HL-60 (cell line): ENCODE measurements at regions not wholly inside any gene's neighbourhood (a gene's known extent, or its start where the extent isn't known, plus 50 kb on each side); places are given as distances from the start of the nearest gene placed in this dataset.

ENCODE experiments used
- DNase-seq, 2 experiments: peaks; one replicate each; pipeline ENCODE4 v3.0.0-alpha.2; 2010 to 2020; ENCODE audit warnings: low read depth in 1 of 2, low spot score in 1 of 2
- H3K27ac ChIP-seq: fragments of 250-450 bp; sonication (Bioruptor Pico); replicated peaks from 2 replicates; pipeline ENCODE4 v1.5.1; 2020; ENCODE audit warnings: mild to moderate bottlenecking, moderate library complexity
- H3K27me3 ChIP-seq: fragments of 250-450 bp; sonication (Bioruptor Pico); 2 replicates; pipeline ENCODE4 v1.5.1; 2021; ENCODE audit warnings: mild to moderate bottlenecking, moderate library complexity; ENCODE audit not compliant: insufficient read depth, poor library complexity, severe bottlenecking
- H3K4me3 ChIP-seq: replicated peaks from 2 replicates; pipeline ENCODE4 v1.5.1; 2011; ENCODE audit warnings: mild to moderate bottlenecking, control low read depth, low read length; ENCODE audit not compliant: insufficient read depth
- GABPA ChIP-seq: IDR thresholded peaks from 2 replicates; pipeline ENCODE4 v1.6.1; 2012; ENCODE audit warnings: low read depth
- POLR2AphosphoS5 ChIP-seq: IDR thresholded peaks from 2 replicates; pipeline ENCODE4 v1.6.1; 2012; ENCODE audit warnings: low read depth
- SPI1 ChIP-seq: IDR thresholded peaks from 2 replicates; pipeline ENCODE4 v1.6.1; 2012; ENCODE audit warnings: low read depth, mild to moderate bottlenecking, borderline replicate concordance
- TF ChIP-seq, protein P1 (sequence below): IDR thresholded peaks from one replicate; pipeline ENCODE4 v1.5.1; 2011; ENCODE audit warnings: low read length, control low read depth, inconsistent platforms; ENCODE audit not compliant: insufficient read depth
- TF ChIP-seq, protein P2 (sequence below): IDR thresholded peaks from 2 replicates; pipeline ENCODE4 v1.6.1; 2012; ENCODE audit warnings: low read depth; ENCODE audit not compliant: insufficient replicate concordance

GRCh38 chr15:47258521-47258920 is 458.8 kb upstream of the SEMA6D start:
- H3K4me3 ChIP-seq, result no peak overlapping the region
- no peak for DNase-seq
- TF ChIP-seq, protein P1, sequence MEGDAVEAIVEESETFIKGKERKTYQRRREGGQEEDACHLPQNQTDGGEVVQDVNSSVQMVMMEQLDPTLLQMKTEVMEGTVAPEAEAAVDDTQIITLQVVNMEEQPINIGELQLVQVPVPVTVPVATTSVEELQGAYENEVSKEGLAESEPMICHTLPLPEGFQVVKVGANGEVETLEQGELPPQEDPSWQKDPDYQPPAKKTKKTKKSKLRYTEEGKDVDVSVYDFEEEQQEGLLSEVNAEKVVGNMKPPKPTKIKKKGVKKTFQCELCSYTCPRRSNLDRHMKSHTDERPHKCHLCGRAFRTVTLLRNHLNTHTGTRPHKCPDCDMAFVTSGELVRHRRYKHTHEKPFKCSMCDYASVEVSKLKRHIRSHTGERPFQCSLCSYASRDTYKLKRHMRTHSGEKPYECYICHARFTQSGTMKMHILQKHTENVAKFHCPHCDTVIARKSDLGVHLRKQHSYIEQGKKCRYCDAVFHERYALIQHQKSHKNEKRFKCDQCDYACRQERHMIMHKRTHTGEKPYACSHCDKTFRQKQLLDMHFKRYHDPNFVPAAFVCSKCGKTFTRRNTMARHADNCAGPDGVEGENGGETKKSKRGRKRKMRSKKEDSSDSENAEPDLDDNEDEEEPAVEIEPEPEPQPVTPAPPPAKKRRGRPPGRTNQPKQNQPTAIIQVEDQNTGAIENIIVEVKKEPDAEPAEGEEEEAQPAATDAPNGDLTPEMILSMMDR, result no peak
- TF ChIP-seq POLR2AphosphoS5 (no peak), SPI1 (no peak), GABPA (no peak)
- TF ChIP-seq, protein P2, sequence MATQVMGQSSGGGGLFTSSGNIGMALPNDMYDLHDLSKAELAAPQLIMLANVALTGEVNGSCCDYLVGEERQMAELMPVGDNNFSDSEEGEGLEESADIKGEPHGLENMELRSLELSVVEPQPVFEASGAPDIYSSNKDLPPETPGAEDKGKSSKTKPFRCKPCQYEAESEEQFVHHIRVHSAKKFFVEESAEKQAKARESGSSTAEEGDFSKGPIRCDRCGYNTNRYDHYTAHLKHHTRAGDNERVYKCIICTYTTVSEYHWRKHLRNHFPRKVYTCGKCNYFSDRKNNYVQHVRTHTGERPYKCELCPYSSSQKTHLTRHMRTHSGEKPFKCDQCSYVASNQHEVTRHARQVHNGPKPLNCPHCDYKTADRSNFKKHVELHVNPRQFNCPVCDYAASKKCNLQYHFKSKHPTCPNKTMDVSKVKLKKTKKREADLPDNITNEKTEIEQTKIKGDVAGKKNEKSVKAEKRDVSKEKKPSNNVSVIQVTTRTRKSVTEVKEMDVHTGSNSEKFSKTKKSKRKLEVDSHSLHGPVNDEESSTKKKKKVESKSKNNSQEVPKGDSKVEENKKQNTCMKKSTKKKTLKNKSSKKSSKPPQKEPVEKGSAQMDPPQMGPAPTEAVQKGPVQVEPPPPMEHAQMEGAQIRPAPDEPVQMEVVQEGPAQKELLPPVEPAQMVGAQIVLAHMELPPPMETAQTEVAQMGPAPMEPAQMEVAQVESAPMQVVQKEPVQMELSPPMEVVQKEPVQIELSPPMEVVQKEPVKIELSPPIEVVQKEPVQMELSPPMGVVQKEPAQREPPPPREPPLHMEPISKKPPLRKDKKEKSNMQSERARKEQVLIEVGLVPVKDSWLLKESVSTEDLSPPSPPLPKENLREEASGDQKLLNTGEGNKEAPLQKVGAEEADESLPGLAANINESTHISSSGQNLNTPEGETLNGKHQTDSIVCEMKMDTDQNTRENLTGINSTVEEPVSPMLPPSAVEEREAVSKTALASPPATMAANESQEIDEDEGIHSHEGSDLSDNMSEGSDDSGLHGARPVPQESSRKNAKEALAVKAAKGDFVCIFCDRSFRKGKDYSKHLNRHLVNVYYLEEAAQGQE, result no peak
- H3K27ac ChIP-seq, result no peak overlapping the region
- no peaks in the 10 kb centered on the region for H3K27me3 ChIP-seq

DNA sequence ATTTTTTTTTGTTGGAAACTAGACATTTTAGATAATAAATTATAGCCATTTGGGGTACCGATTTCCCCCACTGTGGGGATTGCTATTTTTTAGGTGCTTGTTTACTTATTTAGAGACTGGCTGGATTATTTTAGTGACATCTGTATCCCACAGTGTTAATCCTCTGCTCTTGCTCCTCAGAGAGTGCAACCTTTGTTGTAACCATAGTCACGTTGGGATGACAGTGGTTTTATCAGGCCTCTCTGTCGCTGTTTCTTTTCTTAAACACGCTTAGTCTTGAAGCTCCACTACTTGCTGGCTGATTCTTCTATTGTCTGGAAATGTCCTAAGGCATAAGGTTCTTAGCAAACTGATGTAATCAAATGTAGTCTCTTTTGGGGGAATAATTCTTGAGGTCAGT is 451.6 kb upstream of the SEMA6D start:
- no peak overlapping the region for H3K27ac ChIP-seq
- no peak for DNase-seq
- H3K4me3 ChIP-seq, result no peak overlapping the region
- TF ChIP-seq GABPA, result no peak
- no peak for TF ChIP-seq POLR2AphosphoS5
- TF ChIP-seq, protein P2, result no peak
- TF ChIP-seq, protein P1, result no peak
- no peak for TF ChIP-seq SPI1
- no peaks in the 10 kb centered on the region for H3K27me3 ChIP-seq

- Histone ChIP-seq H3K4me3 (no peak overlapping the region), H3K27ac (no peak overlapping the region), H3K27me3 (no peaks in the 10 kb centered on the region)
- no peak for TF ChIP-seq POLR2AphosphoS5
- TF ChIP-seq GABPA, result no peak
- TF ChIP-seq, protein P2, result no peak
- TF ChIP-seq, protein P1, result no peak
- no peak for TF ChIP-seq SPI1
- no peak for DNase-seq
Measured at GRCh38 chr15:47266566-47266965, 450.7 kb upstream of the SEMA6D start.
